ENCODE measurements at regions not wholly inside any gene's neighbourhood (a gene's known extent, or its start where the extent isn't known, plus 50 kb on each side); places are given as distances from the start of the nearest gene placed in this dataset.

GRCh38 chr9:102114557-102114956 is 376.1 kb upstream of the GRIN3A start:
- no peak for DNase-seq

- DNase-seq, result no peak
Measured at GRCh38 chr9:102113191-102113590, 374.7 kb upstream of the GRIN3A start.

GRCh38 chr9:102106439-102106838 is 368.0 kb upstream of the GRIN3A start:
- no peak for DNase-seq

- DNase-seq, result no peak
Measured at GRCh38 chr9:102101723-102102122, 363.3 kb upstream of the GRIN3A start.

- no peak for DNase-seq
Measured at GRCh38 chr9:102087141-102087540, 348.7 kb upstream of the GRIN3A start.

- no peak for DNase-seq
Measured at GRCh38 chr9:102085548-102085947, 347.1 kb upstream of the GRIN3A start.

GRCh38 chr9:102072059-102072764 is 333.8 kb upstream of the GRIN3A start:
- DNase-seq, result no peak

- no peak for DNase-seq
Measured at GRCh38 chr9:102069969-102070368, 331.5 kb upstream of the GRIN3A start.

- DNase-seq, result no peak
Measured at GRCh38 chr9:102054811-102055210, 316.4 kb upstream of the GRIN3A start.

GRCh38 chr9:102049586-102050246 is 311.3 kb upstream of the GRIN3A start:
- no peak for DNase-seq

GRCh38 chr9:102047549-102047948 is 309.1 kb upstream of the GRIN3A start:
- DNase-seq, result no peak

GRCh38 chr9:102044133-102044532 is 305.7 kb upstream of the GRIN3A start:
- no peak for DNase-seq

GRCh38 chr9:102038006-102038405 is 299.6 kb upstream of the GRIN3A start:
- no peak for DNase-seq

- no peak for DNase-seq
Measured at GRCh38 chr9:102035929-102036328, 297.5 kb upstream of the GRIN3A start.

GRCh38 chr9:102032614-102033013 is 294.2 kb upstream of the GRIN3A start:
- no peak for DNase-seq

GRCh38 chr9:102000956-102001355 is 262.5 kb upstream of the GRIN3A start:
- no peak for DNase-seq

GRCh38 chr9:101999441-101999840 is 261.0 kb upstream of the GRIN3A start:
- no peak for DNase-seq

- no peak for DNase-seq
Measured at GRCh38 chr9:101995231-101995630, 256.8 kb upstream of the GRIN3A start.

- no peak for DNase-seq
Measured at GRCh38 chr9:101993771-101994170, 255.3 kb upstream of the GRIN3A start.

GRCh38 chr9:101991926-101992325 is 253.5 kb upstream of the GRIN3A start:
- DNase-seq, result no peak

- no peak for DNase-seq
Measured at GRCh38 chr9:101977614-101978210, 239.3 kb upstream of the GRIN3A start.

GRCh38 chr9:101970609-101971008 is 232.2 kb upstream of the GRIN3A start:
- DNase-seq, result no peak

- DNase-seq, result no peak
Measured at GRCh38 chr9:101968392-101968791, 229.9 kb upstream of the GRIN3A start.

GRCh38 chr9:101966691-101967090 is 228.2 kb upstream of the GRIN3A start:
- no peak for DNase-seq

Measured in activated T-cell treated with anti-CD3 and anti-CD28 coated beads, Interleukin-2, amount 50 U/mL, for 48 hours (primary cell).